Sigmoid colon (tissue), 6 donors: ENCODE measurements at regions not wholly inside any gene's neighbourhood (a gene's known extent, or its start where the extent isn't known, plus 50 kb on each side); places are given as distances from the start of the nearest gene placed in this dataset.

Source experiments
- DNase-seq: peaks from one replicate; pipeline ENCODE4 v3.0.0-alpha.2; 2019
- H3K27ac ChIP-seq, 4 donors: fragments of 200-600 bp; sonication (generic); one replicate each; pipeline ENCODE4 v1.5.1; 2016 to 2019; ENCODE audit warnings: mild to moderate bottlenecking in 1 of 4
- H3K27me3 ChIP-seq, 3 donors: fragments of 200-600 bp; sonication (generic); one replicate each; pipeline ENCODE4 v1.5.1; 2019; ENCODE audit warnings: mild to moderate bottlenecking in 1 of 3
- H3K36me3 ChIP-seq, 4 donors: fragments of 200-600 bp; sonication (generic); one replicate each; pipeline ENCODE4 v1.5.1; 2016 to 2019
- H3K4me1 ChIP-seq, 4 donors: fragments of 200-600 bp; sonication (generic); one replicate each; pipeline ENCODE4 v1.5.1; 2017 to 2019
- H3K4me3 ChIP-seq, 4 donors: fragments of 200-600 bp; sonication (generic); one replicate each; pipeline ENCODE4 v1.5.1; 2017 to 2019; ENCODE audit warnings: mild to moderate bottlenecking in 2 of 4, moderate library complexity in 1 of 4
- H3K9me3 ChIP-seq, 4 donors: fragments of 200-600 bp in 3 of 4; sonication (generic) in 3 of 4; one replicate each; pipeline versions ENCODE4 v1.5.1 to v1.6.1; 2013 to 2019
- CTCF ChIP-seq, 4 experiments: fragments of 450-650 bp in 3 of 4; fragments of 200-600 bp in 1 of 4; IDR thresholded peaks; one replicate each; pipeline ENCODE4 v1.5.1; 2016 to 2019; ENCODE audit warnings: antibody characterized with exemption in 4 of 4, mild to moderate bottlenecking in 3 of 4, moderate library complexity in 2 of 4
- EP300 ChIP-seq, 4 donors: sonication (generic); formaldehyde crosslinking; IDR thresholded peaks; one replicate each; pipeline ENCODE4 v1.6.1; 2017; ENCODE audit warnings: antibody characterized with exemption in 4 of 4
- POLR2A ChIP-seq, 2 donors: fragments of 450-650 bp; IDR thresholded peaks; one replicate each; pipeline ENCODE4 v1.6.1; 2016; ENCODE audit warnings: antibody characterized with exemption in 2 of 2, mild to moderate bottlenecking in 2 of 2, moderate library complexity in 2 of 2
- POLR2AphosphoS5 ChIP-seq, 4 donors: sonication (generic); formaldehyde crosslinking; IDR thresholded peaks; one replicate each; pipeline ENCODE4 v1.6.1; 2017; ENCODE audit warnings: antibody characterized with exemption in 4 of 4
- WGBS, 2 donors: extraction: QIAGEN DNeasy Blood & Tissue Kit; methylation state at CpG; one replicate each; pipeline ENCODE4 v1.1.7; 2013; 5-methylcytosine and 5-hydroxymethylcytosine counted together
- intact Hi-C: fragments of 100-400 bp; cut with DNase I; formaldehyde crosslinking; loops from one replicate; pipeline ENCODE4 v1.15.1; 2023
- donor health status: healthy with polysubstance abuse.
- donor health status: healthy.

DNA sequence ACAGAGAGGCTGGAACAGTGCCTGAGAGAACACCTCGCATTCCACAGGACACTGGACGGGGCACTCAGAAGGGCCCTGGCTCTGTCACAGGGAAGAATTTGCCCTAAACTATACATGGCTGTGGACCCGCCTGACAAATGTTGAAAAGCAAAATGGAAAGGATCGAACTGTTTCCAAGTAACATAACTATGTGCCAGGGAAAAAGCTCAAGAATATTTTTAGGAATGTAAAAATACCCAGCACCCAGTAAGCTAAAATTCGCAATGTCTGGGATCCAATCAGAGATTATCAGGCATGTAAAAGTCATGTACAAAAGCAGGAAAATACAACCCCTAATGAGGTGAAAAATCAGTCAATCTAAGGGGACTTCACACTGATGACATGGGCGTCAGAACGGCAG lies 215.9 kb downstream of the TTLL2 start:
- Histone ChIP-seq H3K4me1 (peaks cover 0 to 19% (median 6%) of the 10 kb centered on the region in 4 donors), H3K27ac (no peak overlapping the region), H3K27me3 (no peaks in the 10 kb centered on the region), H3K4me3 (no peak overlapping the region), H3K36me3 (no peaks in the 10 kb centered on the region), H3K9me3 (peaks cover 0 to 3% (median 0%) of the 10 kb centered on the region in 4 donors)
- WGBS, 2 donors = 90 to 96% methylated on average over 7 of the region's 7 CpGs
- TF ChIP-seq EP300 (IDR thresholded peaks at IDR 0.05) (no peak), POLR2AphosphoS5 (IDR thresholded peaks at IDR 0.05) (no peak), CTCF (IDR thresholded peaks at IDR 0.05) (no peak), POLR2A (IDR thresholded peaks at IDR 0.05) (no peak)
- no peak for DNase-seq
- intact Hi-C loops = no loop called here

- intact Hi-C loops = no loop called here
- no peak overlapping the region for H3K27ac ChIP-seq
- WGBS, 2 donors = 93 to 95% methylated on average over 6 of the region's 6 CpGs
- H3K9me3 ChIP-seq = peaks cover 0 to 3% (median 0%) of the 10 kb centered on the region in 4 donors
- no peak for TF ChIP-seq CTCF (IDR thresholded peaks at IDR 0.05)
- TF ChIP-seq POLR2AphosphoS5 (IDR thresholded peaks at IDR 0.05) = no peak
- TF ChIP-seq POLR2A (IDR thresholded peaks at IDR 0.05) = no peak
- no peak for TF ChIP-seq EP300 (IDR thresholded peaks at IDR 0.05)
- H3K36me3 ChIP-seq = no peaks in the 10 kb centered on the region
- no peak overlapping the region for H3K4me3 ChIP-seq
- peaks cover 0 to 19% (median 6%) of the 10 kb centered on the region in 4 donors for H3K4me1 ChIP-seq
- no peak for DNase-seq
- H3K27me3 ChIP-seq = no peaks in the 10 kb centered on the region
These were observed 216.7 kb downstream of the TTLL2 start for GRCh38 chr6:167541544-167541943.

GRCh38 chr6:167543602-167544497 lies 219.0 kb downstream of the TTLL2 start:
- peaks cover 0 to 19% (median 6%) of the 10 kb centered on the region in 4 donors for H3K4me1 ChIP-seq
- H3K4me3 ChIP-seq = no peak overlapping the region
- TF ChIP-seq POLR2AphosphoS5 (IDR thresholded peaks at IDR 0.05) = peak in 3 of 4 donors; percentile 43 to 49 (median 43)
- TF ChIP-seq EP300 (IDR thresholded peaks at IDR 0.05) = peak in 1 of 4 donors; percentile 15
- no peak for TF ChIP-seq POLR2A (IDR thresholded peaks at IDR 0.05)

DNA sequence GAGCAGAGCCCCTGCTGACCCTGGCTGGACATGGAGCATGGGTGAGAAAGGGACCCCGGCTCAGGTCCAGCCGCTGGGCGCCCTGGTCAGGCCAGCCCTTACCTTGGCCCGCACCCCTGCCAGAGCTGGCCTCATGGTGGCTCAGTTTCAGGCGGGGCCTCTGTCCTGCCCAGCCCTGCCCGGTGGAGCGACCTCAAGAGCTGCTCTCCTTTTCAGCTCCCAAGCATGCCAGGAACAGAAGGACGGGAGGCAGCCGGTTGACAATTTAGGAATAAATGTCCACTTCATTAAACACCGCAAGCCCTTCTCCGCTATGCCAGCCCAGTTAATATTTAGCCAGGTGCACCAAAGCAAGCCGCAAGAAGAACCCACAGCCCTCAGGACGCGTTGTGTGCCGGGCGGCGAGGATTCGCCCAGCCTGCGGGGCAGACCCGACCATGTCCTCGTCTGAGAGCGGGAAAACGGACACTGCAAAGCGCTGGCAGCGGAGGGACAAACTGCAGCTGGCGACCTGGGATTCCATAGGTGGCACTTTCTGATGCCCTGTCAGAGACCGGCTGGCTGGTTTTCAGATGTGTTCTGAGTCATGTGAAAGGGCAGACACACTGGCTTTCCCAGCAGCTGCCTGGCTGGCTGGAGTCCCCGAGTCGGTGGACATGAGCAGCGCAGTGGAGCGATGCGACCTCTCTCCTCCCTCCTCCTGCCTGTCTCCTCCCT lies 221.9 kb downstream of the TTLL2 start:
- H3K27ac ChIP-seq = no peak overlapping the region
- DNase-seq = no peak
- H3K36me3 ChIP-seq = no peaks in the 10 kb centered on the region
- 81 to 95% methylated on average over 32 of the region's 32 CpGs for WGBS, 2 donors
- H3K27me3 ChIP-seq = no peaks in the 10 kb centered on the region
- no peaks in the 10 kb centered on the region for H3K9me3 ChIP-seq
- peaks cover 0 to 35% (median 21%) of the 10 kb centered on the region in 4 donors for H3K4me1 ChIP-seq
- intact Hi-C loops = no loop called here
- H3K4me3 ChIP-seq = no peak overlapping the region
- TF ChIP-seq CTCF (IDR thresholded peaks at IDR 0.05) = no peak

More at GRCh38 chr6:167543602-167544497, 219.0 kb downstream of the TTLL2 start:
- 61 to 69% methylated on average over 16 of the region's 16 CpGs for WGBS, 2 donors
- H3K36me3 ChIP-seq = no peaks in the 10 kb centered on the region
- peak overlapping the region; percentile 47 to 70 (median 61) for H3K27ac ChIP-seq
- DNase-seq = peak; percentile 88
- no peaks in the 10 kb centered on the region for H3K27me3 ChIP-seq
- peaks cover 0 to 3% (median 0%) of the 10 kb centered on the region in 4 donors for H3K9me3 ChIP-seq
- intact Hi-C loops = no loop called here

GRCh38 chr6:167547328-167547692 lies 222.4 kb downstream of the TTLL2 start:
- H3K4me1 ChIP-seq = peaks cover 0 to 35% (median 21%) of the 10 kb centered on the region in 4 donors
- intact Hi-C loops = no loop called here
- TF ChIP-seq CTCF (IDR thresholded peaks at IDR 0.05) (no peak), POLR2AphosphoS5 (IDR thresholded peaks at IDR 0.05) (no peak), POLR2A (IDR thresholded peaks at IDR 0.05) (no peak), EP300 (IDR thresholded peaks at IDR 0.05) (no peak)
- no peaks in the 10 kb centered on the region for H3K9me3 ChIP-seq
- H3K4me3 ChIP-seq = no peak overlapping the region
- H3K27me3 ChIP-seq = no peaks in the 10 kb centered on the region
- H3K36me3 ChIP-seq = no peaks in the 10 kb centered on the region
- H3K27ac ChIP-seq = no peak overlapping the region
- DNase-seq = no peak
